GM12878 (cell line): ENCODE measurements at regions not wholly inside any gene's neighbourhood (a gene's known extent, or its start where the extent isn't known, plus 50 kb on each side); places are given as distances from the start of the nearest gene placed in this dataset.

ENCODE experiments used
- ATAC-seq: fragments of 200-7000 bp; cut with Tn5 transposase; 3 replicates; pipeline ENCODE4 v1.9.1; 2020; ENCODE audit warnings: mild to moderate bottlenecking, moderate library complexity
- BruUV-seq: library from RNA; stranded (reverse); fragments of 400-500 nt; replicated peaks from 2 replicates; lab custom pipeline; 2021; lab: Mats Ljungman, UMichigan
- CTCF ChIA-PET: fragments of 300-600 bp; sonication (Branson Sonifier 250); formaldehyde crosslinking; extraction: SDS; loops from one replicate; lab custom pipeline; 2021; ENCODE audit warnings: inconsistent platforms; lab: Yijun Ruan, JAX
- POLR2A ChIA-PET: fragments of 350-600 bp; formaldehyde crosslinking; extraction: SDS; loops from one replicate; lab custom pipeline; 2021; ENCODE audit warnings: inconsistent platforms; lab: Charles Lee
- RAD21 ChIA-PET: fragments of 300-600 bp; sonication (Branson Sonifier 250); formaldehyde crosslinking; loops from one replicate; lab custom pipeline; 2023; ENCODE audit warnings: antibody characterized with exemption; ENCODE audit not compliant: unreplicated experiment; lab: Charles Lee
- SMC1A ChIA-PET: fragments of 300-600 bp; sonication (Branson Sonifier 250); formaldehyde crosslinking; loops from one replicate; lab custom pipeline; 2023; ENCODE audit not compliant: unreplicated experiment, uncharacterized antibody; lab: Charles Lee
- DNase-seq: peaks from one replicate; pipeline ENCODE4 v3.0.0-alpha.2; 2011; ENCODE audit warnings: low read depth, low spot score
- FAIRE-seq: peaks from 3 replicates; lab custom pipeline; 2011; peaks lifted over from hg19 to GRCh38; lab: Jason Lieb, UNC
- H2AFZ ChIP-seq: 2 replicates; pipeline ENCODE4 v1.6.0; 2011; ENCODE audit warnings: low read depth, low read length, control low read depth; ENCODE audit not compliant: control insufficient read depth
- H3K27ac ChIP-seq: 2 replicates; pipeline ENCODE4 v1.5.1; 2011; ENCODE audit warnings: control low read depth; ENCODE audit not compliant: control insufficient read depth, insufficient read depth
- H3K27me3 ChIP-seq, 2 experiments: replicated peaks in 1 of 2; 2 replicates each; pipeline versions ENCODE4 v1.6.0 to v1.6.1; 2011; ENCODE audit warnings: low read length in 1 of 2; ENCODE audit not compliant: control insufficient read depth in 2 of 2, insufficient read depth in 2 of 2
- H3K36me3 ChIP-seq, 2 experiments: 2 replicates each; pipeline ENCODE4 v1.5.1; 2011; ENCODE audit warnings: low read length in 1 of 2; ENCODE audit not compliant: control insufficient read depth in 2 of 2, insufficient read depth in 2 of 2
- H3K4me1 ChIP-seq: 2 replicates; pipeline ENCODE4 v1.6.1; 2011; ENCODE audit warnings: mild to moderate bottlenecking, low read length, moderate library complexity, mixed read lengths; ENCODE audit not compliant: control insufficient read depth, insufficient read depth
- H3K4me2 ChIP-seq: 2 replicates; pipeline ENCODE4 v1.6.0; 2011; ENCODE audit warnings: control low read depth; ENCODE audit not compliant: control insufficient read depth, insufficient read depth
- H3K4me3 ChIP-seq: fragments of 200-600 bp; sonication (generic); 2 replicates; pipeline ENCODE4 v1.5.1; 2016
- H3K79me2 ChIP-seq: 2 replicates; pipeline ENCODE4 v1.6.0; 2011; ENCODE audit warnings: low read length; ENCODE audit not compliant: control insufficient read depth, insufficient read depth
- H3K9ac ChIP-seq: 2 replicates; pipeline ENCODE4 v1.8.0; 2011; ENCODE audit warnings: low read length, control low read depth, mixed read lengths; ENCODE audit not compliant: control insufficient read depth, insufficient read depth
- H3K9me3 ChIP-seq: replicated peaks from 3 replicates; pipeline ENCODE4 v1.5.1; 2011; ENCODE audit warnings: mild to moderate bottlenecking, low read length; ENCODE audit not compliant: control insufficient read depth, insufficient read depth
- H4K20me1 ChIP-seq: 2 replicates; pipeline ENCODE4 v1.6.0; 2011; ENCODE audit not compliant: control insufficient read depth, insufficient read depth
- BACH1 ChIP-seq: fragments of 450-650 bp; IDR thresholded peaks from 2 replicates; pipeline ENCODE4 v1.6.1; 2017; ENCODE audit warnings: mild to moderate bottlenecking, borderline replicate concordance
- CBFB ChIP-seq: IDR thresholded peaks from 2 replicates; pipeline ENCODE4 v1.6.1; 2016; ENCODE audit warnings: antibody characterized with exemption, low read depth
- CHD1 ChIP-seq: IDR thresholded peaks from 2 replicates; pipeline ENCODE4 v1.6.1; 2012; ENCODE audit warnings: low read depth, low read length, improper control_type of control experiment
- EGR1 ChIP-seq, 2 experiments: IDR thresholded peaks; 1 replicate in 1 of 2; 2 replicates in 1 of 2; pipeline ENCODE4 v1.6.1; 2011 to 2012; ENCODE audit warnings: low read depth in 2 of 2, low read length in 2 of 2, borderline replicate concordance in 1 of 2, mild to moderate bottlenecking in 1 of 2, moderate library complexity in 1 of 2
- GATAD2B ChIP-seq: fragments of 450-650 bp; conservative IDR thresholded peaks from 2 replicates; pipeline ENCODE4 v1.6.1; 2017; ENCODE audit warnings: low read depth, mild to moderate bottlenecking, moderate library complexity
- HDAC2 ChIP-seq: fragments of 200-600 bp; sonication (generic); IDR thresholded peaks from 2 replicates; pipeline ENCODE4 v1.6.1; 2017
- JUND ChIP-seq: IDR thresholded peaks from 2 replicates; pipeline ENCODE4 v1.6.1; 2012; ENCODE audit warnings: low read depth, mild to moderate bottlenecking, low read length, improper control_type of control experiment, moderate library complexity
- POLR2A ChIP-seq: IDR thresholded peaks from 2 replicates; pipeline ENCODE4 v1.6.1; 2011; ENCODE audit warnings: low read depth, mild to moderate bottlenecking, low read length
- POLR2AphosphoS2 ChIP-seq: IDR thresholded peaks from 2 replicates; pipeline ENCODE4 v1.6.1; 2011; ENCODE audit warnings: low read depth, mild to moderate bottlenecking, low read length, improper control_type of control experiment, moderate library complexity
- RBBP5 ChIP-seq: fragments of 200-600 bp; sonication (generic); conservative IDR thresholded peaks from 2 replicates; pipeline ENCODE4 v1.6.1; 2016
- SREBF2 ChIP-seq: IDR thresholded peaks from 2 replicates; pipeline ENCODE4 v1.6.1; 2012; ENCODE audit warnings: mild to moderate bottlenecking, low read length
- YY1 ChIP-seq: IDR thresholded peaks from 2 replicates; pipeline ENCODE4 v1.6.1; 2011; ENCODE audit warnings: low read depth, mild to moderate bottlenecking, low read length
- ZNF622 ChIP-seq: fragments of 450-650 bp; IDR thresholded peaks from 2 replicates; pipeline ENCODE4 v1.6.1; 2017; ENCODE audit warnings: mild to moderate bottlenecking, inconsistent platforms
- WGBS: methylation state at CpG from one replicate; pipeline ENCODE4 v1.1.6; 2016; ENCODE audit warnings: low lambda C conversion rate; ENCODE audit not compliant: insufficient replicate concordance, insufficient coverage; ENCODE audit errors: missing lambda C conversion rate; 5-methylcytosine and 5-hydroxymethylcytosine counted together
- in situ Hi-C: fragments of 300-500 bp; cut with MboI; formaldehyde crosslinking; loops from 9 replicates; pipeline ENCODE4 v1.14.3; 2018; ENCODE audit warnings: mixed read lengths
- intact Hi-C: fragments of 100-400 bp; cut with micrococcal nuclease; formaldehyde crosslinking; loops from one replicate; pipeline ENCODE4 v1.14.2; 2022; ENCODE audit not compliant: unreplicated experiment
- TF ChIP-seq, protein P1 (sequence below): fragments of 150-350 bp; IDR thresholded peaks from 2 replicates; pipeline ENCODE4 v1.6.1; 2016; ENCODE audit warnings: low read depth, low read length
- TF ChIP-seq, protein P2 (sequence below): IDR thresholded peaks from 2 replicates; pipeline ENCODE4 v1.6.1; 2011; ENCODE audit warnings: low read depth, mild to moderate bottlenecking, low read length, moderate library complexity, borderline replicate concordance; ENCODE audit errors: extremely low read depth
- TF ChIP-seq, protein P3 (sequence below): fragments of 450-650 bp; conservative IDR thresholded peaks from 2 replicates; pipeline ENCODE4 v1.6.1; 2017; ENCODE audit warnings: mild to moderate bottlenecking, moderate library complexity

DNA sequence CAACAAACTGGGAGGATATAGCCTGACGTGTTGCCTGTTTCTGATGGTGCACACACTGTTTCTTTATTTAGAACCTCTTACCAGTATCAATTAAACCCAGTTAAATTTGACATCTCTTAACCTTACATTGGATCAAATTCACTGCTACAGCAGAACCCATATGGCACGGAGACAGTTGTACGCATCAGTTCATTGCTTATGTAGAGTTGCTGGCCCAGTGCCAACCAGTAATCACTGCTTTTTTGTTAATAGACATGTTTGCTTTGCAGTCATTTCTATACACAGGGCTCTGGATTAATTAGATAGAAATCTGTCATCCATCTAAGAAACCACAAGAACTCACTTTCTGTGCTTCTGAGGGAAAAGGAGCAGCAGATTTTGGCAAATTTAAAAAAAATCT is 154.0 kb downstream of the RWDD3 start:
- intact Hi-C loops: no loop called here
- Histone ChIP-seq H3K79me2 (no peaks in the 10 kb centered on the region), H3K4me2 (no peak overlapping the region), H4K20me1 (no peaks in the 10 kb centered on the region), H3K36me3 (no peaks in the 10 kb centered on the region), H3K4me3 (no peak overlapping the region), H2AFZ (no peak overlapping the region), H3K4me1 (no peaks in the 10 kb centered on the region), H3K27me3 (no peaks in the 10 kb centered on the region), H3K9ac (no peak overlapping the region), H3K9me3 (no peaks in the 10 kb centered on the region), H3K27ac (no peak overlapping the region)
- ChIA-PET RAD21 (no interaction called here), POLR2A (no interaction called here), CTCF (interaction anchor here (0.6 kb wide), 1 partner anchor 532 kb away, joined by 3 read pairs; no protein-coding TSS in a partner anchor), SMC1A (no interaction called here)
- DNase-seq (no peak), FAIRE-seq (no peak), ATAC-seq (no peak)
- BruUV-seq: no TSS peak
- 30% methylated on average over 3 of the region's 3 CpGs for WGBS
- no peak for TF ChIP-seq YY1
- no peak for TF ChIP-seq GATAD2B
- no peak for TF ChIP-seq JUND
- in situ Hi-C loops: no loop called here

DNA sequence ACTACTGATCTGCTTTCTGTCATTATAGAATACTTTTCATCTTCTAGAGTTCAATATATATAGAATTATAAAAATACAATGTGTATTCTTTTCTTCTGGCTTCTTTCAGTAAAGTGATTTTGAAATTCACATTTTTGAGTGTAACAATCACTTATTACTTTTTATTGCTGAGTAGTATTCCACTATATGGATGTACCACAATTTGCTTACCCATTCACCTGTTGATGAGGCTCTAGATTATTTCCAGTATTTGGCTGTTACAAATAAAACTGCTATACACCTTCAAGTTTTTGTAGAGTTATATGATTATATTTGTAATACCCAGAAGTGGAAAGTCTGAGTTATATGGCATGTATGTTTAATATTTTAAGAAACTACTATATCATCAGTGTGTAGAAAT is 159.4 kb downstream of the RWDD3 start:
- BruUV-seq: no TSS peak
- intact Hi-C loops (no loop called here), in situ Hi-C loops (no loop called here)
- Histone ChIP-seq H3K4me1 (no peaks in the 10 kb centered on the region), H2AFZ (no peak overlapping the region), H4K20me1 (no peaks in the 10 kb centered on the region), H3K4me2 (no peak overlapping the region), H3K9ac (no peak overlapping the region), H3K9me3 (no peaks in the 10 kb centered on the region), H3K79me2 (no peaks in the 10 kb centered on the region), H3K27ac (no peak overlapping the region), H3K36me3 (no peaks in the 10 kb centered on the region), H3K27me3 (no peaks in the 10 kb centered on the region), H3K4me3 (no peak overlapping the region)
- CTCF ChIA-PET: no interaction called here
- SMC1A ChIA-PET: no interaction called here
- FAIRE-seq (no peak), ATAC-seq (no peak), DNase-seq (no peak)
- RAD21 ChIA-PET: no interaction called here
- POLR2A ChIA-PET: no interaction called here
- TF ChIP-seq, protein P1, sequence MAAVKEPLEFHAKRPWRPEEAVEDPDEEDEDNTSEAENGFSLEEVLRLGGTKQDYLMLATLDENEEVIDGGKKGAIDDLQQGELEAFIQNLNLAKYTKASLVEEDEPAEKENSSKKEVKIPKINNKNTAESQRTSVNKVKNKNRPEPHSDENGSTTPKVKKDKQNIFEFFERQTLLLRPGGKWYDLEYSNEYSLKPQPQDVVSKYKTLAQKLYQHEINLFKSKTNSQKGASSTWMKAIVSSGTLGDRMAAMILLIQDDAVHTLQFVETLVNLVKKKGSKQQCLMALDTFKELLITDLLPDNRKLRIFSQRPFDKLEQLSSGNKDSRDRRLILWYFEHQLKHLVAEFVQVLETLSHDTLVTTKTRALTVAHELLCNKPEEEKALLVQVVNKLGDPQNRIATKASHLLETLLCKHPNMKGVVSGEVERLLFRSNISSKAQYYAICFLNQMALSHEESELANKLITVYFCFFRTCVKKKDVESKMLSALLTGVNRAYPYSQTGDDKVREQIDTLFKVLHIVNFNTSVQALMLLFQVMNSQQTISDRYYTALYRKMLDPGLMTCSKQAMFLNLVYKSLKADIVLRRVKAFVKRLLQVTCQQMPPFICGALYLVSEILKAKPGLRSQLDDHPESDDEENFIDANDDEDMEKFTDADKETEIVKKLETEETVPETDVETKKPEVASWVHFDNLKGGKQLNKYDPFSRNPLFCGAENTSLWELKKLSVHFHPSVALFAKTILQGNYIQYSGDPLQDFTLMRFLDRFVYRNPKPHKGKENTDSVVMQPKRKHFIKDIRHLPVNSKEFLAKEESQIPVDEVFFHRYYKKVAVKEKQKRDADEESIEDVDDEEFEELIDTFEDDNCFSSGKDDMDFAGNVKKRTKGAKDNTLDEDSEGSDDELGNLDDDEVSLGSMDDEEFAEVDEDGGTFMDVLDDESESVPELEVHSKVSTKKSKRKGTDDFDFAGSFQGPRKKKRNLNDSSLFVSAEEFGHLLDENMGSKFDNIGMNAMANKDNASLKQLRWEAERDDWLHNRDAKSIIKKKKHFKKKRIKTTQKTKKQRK: no peak
- no peak for TF ChIP-seq BACH1
- no peak for TF ChIP-seq CBFB
- TF ChIP-seq ZNF622: no peak
- no peak for TF ChIP-seq CHD1
- TF ChIP-seq RBBP5: no peak
- TF ChIP-seq POLR2A: no peak
- TF ChIP-seq HDAC2: no peak
- TF ChIP-seq, protein P2, sequence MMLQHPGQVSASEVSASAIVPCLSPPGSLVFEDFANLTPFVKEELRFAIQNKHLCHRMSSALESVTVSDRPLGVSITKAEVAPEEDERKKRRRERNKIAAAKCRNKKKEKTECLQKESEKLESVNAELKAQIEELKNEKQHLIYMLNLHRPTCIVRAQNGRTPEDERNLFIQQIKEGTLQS: no peak
- no peak for TF ChIP-seq SREBF2
- TF ChIP-seq POLR2AphosphoS2: no peak
- TF ChIP-seq, protein P3, sequence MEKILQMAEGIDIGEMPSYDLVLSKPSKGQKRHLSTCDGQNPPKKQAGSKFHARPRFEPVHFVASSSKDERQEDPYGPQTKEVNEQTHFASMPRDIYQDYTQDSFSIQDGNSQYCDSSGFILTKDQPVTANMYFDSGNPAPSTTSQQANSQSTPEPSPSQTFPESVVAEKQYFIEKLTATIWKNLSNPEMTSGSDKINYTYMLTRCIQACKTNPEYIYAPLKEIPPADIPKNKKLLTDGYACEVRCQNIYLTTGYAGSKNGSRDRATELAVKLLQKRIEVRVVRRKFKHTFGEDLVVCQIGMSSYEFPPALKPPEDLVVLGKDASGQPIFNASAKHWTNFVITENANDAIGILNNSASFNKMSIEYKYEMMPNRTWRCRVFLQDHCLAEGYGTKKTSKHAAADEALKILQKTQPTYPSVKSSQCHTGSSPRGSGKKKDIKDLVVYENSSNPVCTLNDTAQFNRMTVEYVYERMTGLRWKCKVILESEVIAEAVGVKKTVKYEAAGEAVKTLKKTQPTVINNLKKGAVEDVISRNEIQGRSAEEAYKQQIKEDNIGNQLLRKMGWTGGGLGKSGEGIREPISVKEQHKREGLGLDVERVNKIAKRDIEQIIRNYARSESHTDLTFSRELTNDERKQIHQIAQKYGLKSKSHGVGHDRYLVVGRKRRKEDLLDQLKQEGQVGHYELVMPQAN: no peak
- TF ChIP-seq EGR1 (IDR thresholded peaks at IDR 0.05; ENCODE audit: borderline replicate concordance in 1 of 2, low read depth in 2 of 2, low read length in 2 of 2): no peak
